Gastroesophageal sphincter (tissue), 3 donors: ENCODE measurements at regions not wholly inside any gene's neighbourhood (a gene's known extent, or its start where the extent isn't known, plus 50 kb on each side); places are given as distances from the start of the nearest gene placed in this dataset.

Experiments used
- EP300 ChIP-seq: sonication (generic); formaldehyde crosslinking; IDR thresholded peaks from one replicate; pipeline ENCODE4 v1.6.1; 2017; ENCODE audit warnings: antibody characterized with exemption, mild to moderate bottlenecking
- POLR2A ChIP-seq, 2 donors: fragments of 450-650 bp; IDR thresholded peaks; one replicate each; pipeline ENCODE4 v1.6.1; 2017; ENCODE audit warnings: antibody characterized with exemption in 2 of 2, mild to moderate bottlenecking in 2 of 2, moderate library complexity in 1 of 2
- POLR2AphosphoS5 ChIP-seq: sonication (generic); formaldehyde crosslinking; IDR thresholded peaks from one replicate; pipeline ENCODE4 v1.6.1; 2017; ENCODE audit warnings: antibody characterized with exemption
- TF ChIP-seq, protein P1 (sequence below), 4 experiments: fragments of 200-600 bp in 2 of 4; fragments of 450-650 bp in 2 of 4; sonication (generic) in 1 of 4; IDR thresholded peaks; one replicate each; pipeline ENCODE4 v1.5.1; 2017 to 2019; ENCODE audit warnings: antibody characterized with exemption in 4 of 4, mild to moderate bottlenecking in 2 of 4, moderate library complexity in 2 of 4

DNA sequence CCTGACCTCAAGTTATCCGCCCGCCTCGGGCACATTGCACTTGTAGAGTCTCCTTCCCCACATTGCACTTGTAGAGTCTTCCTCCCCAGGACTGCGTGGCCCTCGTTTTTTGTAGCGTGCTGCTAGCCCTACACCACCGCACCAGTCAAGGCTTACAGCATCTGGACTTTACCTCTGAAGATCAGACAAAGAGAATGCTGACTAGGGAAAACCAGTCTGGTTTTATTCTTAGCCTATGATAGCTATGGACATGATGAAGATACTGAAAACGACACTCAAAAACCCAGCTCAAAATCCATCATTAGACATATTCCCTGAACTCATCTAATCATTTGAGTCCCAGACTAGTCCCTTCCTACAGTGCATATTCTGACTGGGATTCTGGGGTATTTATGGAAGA, 71.9 kb upstream of the AKR1E2 start:
- TF ChIP-seq, protein P1, sequence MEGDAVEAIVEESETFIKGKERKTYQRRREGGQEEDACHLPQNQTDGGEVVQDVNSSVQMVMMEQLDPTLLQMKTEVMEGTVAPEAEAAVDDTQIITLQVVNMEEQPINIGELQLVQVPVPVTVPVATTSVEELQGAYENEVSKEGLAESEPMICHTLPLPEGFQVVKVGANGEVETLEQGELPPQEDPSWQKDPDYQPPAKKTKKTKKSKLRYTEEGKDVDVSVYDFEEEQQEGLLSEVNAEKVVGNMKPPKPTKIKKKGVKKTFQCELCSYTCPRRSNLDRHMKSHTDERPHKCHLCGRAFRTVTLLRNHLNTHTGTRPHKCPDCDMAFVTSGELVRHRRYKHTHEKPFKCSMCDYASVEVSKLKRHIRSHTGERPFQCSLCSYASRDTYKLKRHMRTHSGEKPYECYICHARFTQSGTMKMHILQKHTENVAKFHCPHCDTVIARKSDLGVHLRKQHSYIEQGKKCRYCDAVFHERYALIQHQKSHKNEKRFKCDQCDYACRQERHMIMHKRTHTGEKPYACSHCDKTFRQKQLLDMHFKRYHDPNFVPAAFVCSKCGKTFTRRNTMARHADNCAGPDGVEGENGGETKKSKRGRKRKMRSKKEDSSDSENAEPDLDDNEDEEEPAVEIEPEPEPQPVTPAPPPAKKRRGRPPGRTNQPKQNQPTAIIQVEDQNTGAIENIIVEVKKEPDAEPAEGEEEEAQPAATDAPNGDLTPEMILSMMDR (IDR thresholded peaks at IDR 0.05) = no peak
- no peak for TF ChIP-seq POLR2A (IDR thresholded peaks at IDR 0.05)
- no peak for TF ChIP-seq POLR2AphosphoS5
- no peak for TF ChIP-seq EP300
